ENCODE measurements at regions not wholly inside any gene's neighbourhood (a gene's known extent, or its start where the extent isn't known, plus 50 kb on each side); places are given as distances from the start of the nearest gene placed in this dataset.

DNA sequence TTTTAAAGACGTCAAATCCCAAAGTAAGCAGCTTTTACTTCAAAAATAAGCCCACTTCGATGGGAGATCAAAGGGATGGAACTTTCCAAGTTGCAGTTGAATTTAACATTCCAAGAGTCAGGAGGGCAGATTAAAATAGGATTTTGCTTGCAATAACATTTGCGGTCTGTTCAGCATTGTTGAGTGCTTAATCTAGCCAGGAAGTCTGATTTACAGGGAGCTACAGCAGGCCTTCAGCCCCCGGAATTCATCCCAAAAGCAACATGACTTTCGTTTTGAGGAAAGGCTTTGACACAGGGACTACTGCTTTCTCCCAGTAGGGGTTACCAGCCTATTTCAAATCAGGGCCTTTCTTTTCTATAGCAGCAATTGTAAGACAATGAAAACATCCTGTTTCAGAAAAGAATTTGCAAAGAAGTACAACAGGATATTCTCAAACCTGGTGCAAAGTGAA, 279.6 kb upstream of the PITRM1 start:
- DNase-seq = no peak

DNA sequence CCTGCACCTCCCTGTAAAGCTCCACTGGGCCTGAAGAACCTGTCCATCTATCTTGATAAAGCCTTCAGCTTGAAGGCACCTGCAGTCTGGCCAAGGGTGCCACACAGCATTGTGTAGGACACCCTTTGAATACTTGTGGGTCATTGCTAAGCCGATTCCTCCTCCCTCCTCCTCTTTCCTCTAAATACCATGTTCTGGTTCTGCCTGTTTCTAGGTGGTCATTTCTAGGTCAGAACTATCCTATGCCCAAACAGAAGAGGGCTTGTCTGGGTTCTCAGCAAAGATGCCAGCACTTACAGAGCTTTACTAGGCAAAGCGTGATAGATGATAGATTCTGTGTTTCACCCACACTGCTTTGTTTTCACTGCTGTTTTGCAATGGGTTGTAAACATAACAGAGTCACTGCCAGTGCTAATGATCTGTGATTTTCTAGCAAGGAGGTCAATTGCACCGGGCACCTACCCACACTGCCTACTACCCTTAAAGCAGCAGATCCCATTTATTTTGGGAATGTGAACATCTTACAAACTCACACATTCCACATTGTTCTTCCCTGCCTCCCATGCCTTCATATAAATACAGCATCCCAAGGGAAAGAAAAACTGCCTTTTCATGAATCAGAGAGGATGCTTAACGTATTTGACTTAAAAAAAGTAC, 279.1 kb upstream of the PITRM1 start:
- DNase-seq = no peak

DNA sequence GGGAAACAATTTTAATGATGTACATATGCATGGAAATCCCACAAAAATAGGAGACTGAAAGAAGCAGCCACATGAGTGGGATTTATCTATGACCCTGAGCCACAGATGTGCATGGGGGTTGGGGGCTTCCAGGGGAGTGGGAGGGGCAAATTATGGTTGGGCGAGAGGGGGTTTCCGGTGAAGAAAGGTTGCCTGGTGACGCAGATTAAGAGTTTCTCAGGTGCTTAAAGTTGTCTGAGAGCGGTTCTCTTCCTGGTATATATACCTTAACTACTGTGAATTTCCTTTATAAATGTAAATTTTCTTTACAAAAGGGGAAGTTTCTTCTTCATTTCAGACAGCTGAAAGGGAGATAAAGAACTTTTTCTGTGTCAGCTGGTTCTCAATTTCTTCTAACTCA, 273.6 kb upstream of the PITRM1 start:
- no peak for DNase-seq

GRCh38 chr10:3445648-3446047, 273.1 kb upstream of the PITRM1 start:
- DNase-seq = no peak

- DNase-seq = no peak
Observed at GRCh38 chr10:3442451-3442990, 269.9 kb upstream of the PITRM1 start.

- DNase-seq = no peak
Observed at GRCh38 chr10:3439183-3439582, 266.6 kb upstream of the PITRM1 start.

GRCh38 chr10:3438606-3439005, 266.0 kb upstream of the PITRM1 start:
- peak; percentile 33 to 38 for DNase-seq

GRCh38 chr10:3435671-3436070, 263.1 kb upstream of the PITRM1 start:
- peak in 1 of 2 donors; percentile 7 for DNase-seq

- no peak for DNase-seq
Observed at GRCh38 chr10:3433988-3434387, 261.4 kb upstream of the PITRM1 start.

- no peak for DNase-seq
Observed at GRCh38 chr10:3433131-3433530, 260.5 kb upstream of the PITRM1 start.

DNA sequence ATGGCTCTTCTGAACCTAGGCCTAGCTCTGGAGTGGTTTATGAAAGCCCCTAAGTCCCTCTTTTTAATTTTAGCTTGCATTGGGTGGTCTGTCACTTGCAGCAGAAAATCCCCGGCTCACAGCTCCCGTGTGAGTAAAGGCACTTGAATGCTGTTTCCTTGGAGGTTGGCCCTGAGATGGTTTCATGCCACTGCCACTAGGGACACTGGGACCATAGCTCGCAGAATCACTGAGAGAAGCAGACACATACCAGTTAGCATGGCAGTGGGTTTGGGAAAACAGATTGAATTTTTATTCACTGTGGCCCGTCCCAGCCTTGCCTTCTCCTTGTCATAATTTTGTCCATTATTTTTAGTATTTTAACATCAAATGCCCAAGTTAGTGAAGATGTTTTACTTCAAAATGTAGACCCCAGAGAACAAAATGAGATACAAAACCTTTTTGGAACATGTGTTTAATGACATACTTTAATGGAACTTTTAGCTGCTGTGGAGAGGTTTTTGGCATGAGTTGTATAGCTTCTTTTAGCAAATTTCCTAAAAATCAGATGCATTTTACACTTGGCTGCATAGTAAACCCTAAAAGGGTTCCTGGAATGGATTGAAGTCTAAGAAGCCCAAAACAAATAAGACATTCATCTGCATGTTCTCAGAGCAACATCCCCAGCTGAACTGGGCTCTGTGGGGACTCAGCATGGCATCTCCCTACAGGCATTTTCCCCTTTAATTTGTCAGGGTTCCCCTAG, 259.7 kb upstream of the PITRM1 start:
- no peak for DNase-seq

GRCh38 chr10:3430501-3430900, 257.9 kb upstream of the PITRM1 start:
- no peak for DNase-seq

- DNase-seq = no peak
Observed at GRCh38 chr10:3429676-3430075, 257.1 kb upstream of the PITRM1 start.

DNA sequence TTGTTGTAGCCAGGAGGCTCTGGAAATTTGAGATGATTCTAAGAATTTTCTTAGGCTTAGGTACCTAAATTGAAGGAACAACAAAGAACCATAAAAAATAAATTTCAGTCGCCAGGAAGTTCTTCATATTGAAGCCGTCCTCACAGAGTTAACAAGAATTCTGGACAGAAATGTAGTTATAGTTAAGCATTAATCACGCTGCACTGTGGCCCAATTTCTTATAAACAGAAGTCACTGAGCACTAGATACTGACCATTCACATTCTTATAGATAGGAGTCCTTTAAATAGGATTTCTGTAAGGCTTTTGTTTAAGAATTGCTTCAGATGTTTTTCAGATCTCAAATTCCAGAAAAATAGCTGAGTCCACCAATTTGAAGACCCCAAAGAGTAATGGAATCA, 256.2 kb upstream of the PITRM1 start:
- no peak for DNase-seq

DNA sequence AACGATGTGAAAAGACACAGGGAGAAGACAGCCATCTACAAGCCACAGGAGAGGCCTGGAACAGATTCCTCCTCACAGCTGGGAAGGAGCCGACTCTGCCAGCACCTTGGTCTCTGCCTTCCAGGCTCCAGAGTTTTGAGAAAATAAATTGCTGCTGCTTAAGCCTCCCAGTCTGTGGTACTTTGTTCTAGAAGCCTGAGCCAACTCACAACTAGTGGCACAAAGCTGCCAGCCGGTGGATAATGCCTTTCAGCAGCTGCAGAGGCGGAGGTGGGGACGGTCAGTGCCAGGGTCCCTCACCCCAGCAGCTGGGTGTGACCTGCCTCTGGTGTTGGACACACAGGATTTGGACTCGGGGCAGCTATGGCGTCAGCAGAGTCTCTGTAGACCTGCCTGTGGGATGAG, 255.4 kb upstream of the PITRM1 start:
- DNase-seq = no peak

DNA sequence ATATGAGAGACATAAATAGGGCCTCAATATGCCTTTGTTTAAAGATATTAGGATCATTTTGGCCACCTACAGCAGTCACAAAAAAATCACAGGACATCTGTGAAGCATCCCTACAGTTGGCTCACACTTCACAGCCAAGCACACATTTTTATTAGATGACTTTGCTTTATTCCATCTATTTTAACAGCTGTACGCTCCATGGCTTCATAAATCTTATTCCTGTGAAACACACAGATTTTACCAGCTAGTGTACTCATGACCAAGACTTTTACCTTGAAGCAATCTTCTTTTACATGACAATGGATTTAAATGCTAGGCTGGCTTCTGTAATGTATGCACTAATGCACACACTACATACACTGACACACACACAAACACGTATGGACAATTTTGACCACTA, 254.8 kb upstream of the PITRM1 start:
- DNase-seq = no peak

- DNase-seq = no peak
Observed at GRCh38 chr10:3426190-3426845, 253.7 kb upstream of the PITRM1 start.

- DNase-seq = no peak
Observed at GRCh38 chr10:3425716-3426115, 253.1 kb upstream of the PITRM1 start.

GRCh38 chr10:3425261-3425660, 252.7 kb upstream of the PITRM1 start:
- no peak for DNase-seq

- peak; percentile 38 to 55 for DNase-seq
Observed at GRCh38 chr10:3424111-3424851, 251.7 kb upstream of the PITRM1 start.

- no peak for DNase-seq
Observed at GRCh38 chr10:3423384-3423783, 250.8 kb upstream of the PITRM1 start.

GRCh38 chr10:3422282-3422681, 249.7 kb upstream of the PITRM1 start:
- no peak for DNase-seq
